ENCODE measurements at regions not wholly inside any gene's neighbourhood (a gene's known extent, or its start where the extent isn't known, plus 50 kb on each side); places are given as distances from the start of the nearest gene placed in this dataset.

DNA sequence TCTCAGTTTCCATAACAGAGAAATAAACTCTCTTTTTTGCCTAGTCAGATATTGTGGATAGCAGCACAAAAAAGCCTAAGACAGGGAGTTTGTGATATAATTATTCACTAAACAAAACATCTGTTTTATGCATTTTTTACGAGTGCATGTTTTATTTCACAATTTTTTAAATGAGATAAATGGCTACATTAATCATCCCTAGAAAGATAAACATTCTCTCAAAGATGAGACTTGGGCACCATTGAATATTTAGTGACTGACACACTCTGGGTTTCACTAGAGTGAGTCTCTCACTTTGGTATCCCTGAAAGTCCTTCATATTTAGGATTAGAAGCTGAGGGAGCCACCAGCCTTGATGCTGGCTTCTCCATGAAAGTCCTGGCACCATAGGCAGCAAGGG lies 74.3 kb upstream of the LRCH1 start:
- TF ChIP-seq, protein P1, sequence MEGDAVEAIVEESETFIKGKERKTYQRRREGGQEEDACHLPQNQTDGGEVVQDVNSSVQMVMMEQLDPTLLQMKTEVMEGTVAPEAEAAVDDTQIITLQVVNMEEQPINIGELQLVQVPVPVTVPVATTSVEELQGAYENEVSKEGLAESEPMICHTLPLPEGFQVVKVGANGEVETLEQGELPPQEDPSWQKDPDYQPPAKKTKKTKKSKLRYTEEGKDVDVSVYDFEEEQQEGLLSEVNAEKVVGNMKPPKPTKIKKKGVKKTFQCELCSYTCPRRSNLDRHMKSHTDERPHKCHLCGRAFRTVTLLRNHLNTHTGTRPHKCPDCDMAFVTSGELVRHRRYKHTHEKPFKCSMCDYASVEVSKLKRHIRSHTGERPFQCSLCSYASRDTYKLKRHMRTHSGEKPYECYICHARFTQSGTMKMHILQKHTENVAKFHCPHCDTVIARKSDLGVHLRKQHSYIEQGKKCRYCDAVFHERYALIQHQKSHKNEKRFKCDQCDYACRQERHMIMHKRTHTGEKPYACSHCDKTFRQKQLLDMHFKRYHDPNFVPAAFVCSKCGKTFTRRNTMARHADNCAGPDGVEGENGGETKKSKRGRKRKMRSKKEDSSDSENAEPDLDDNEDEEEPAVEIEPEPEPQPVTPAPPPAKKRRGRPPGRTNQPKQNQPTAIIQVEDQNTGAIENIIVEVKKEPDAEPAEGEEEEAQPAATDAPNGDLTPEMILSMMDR (conservative IDR thresholded peaks at IDR 0.05; ENCODE audit: low read length): no peak
- TF ChIP-seq EZH2phosphoT487 (IDR thresholded peaks at IDR 0.05; ENCODE audit: borderline replicate concordance, low read depth, low read length): no peak

Data from OCI-LY7 (cell line).